PC-3 (cell line): ENCODE measurements at regions not wholly inside any gene's neighbourhood (a gene's known extent, or its start where the extent isn't known, plus 50 kb on each side); places are given as distances from the start of the nearest gene placed in this dataset.

Experiments used
- ATAC-seq: fragments of 200-7000 bp; cut with Tn5 transposase; 2 replicates; pipeline ENCODE4 v1.9.1; 2020; ENCODE audit warnings: mild to moderate bottlenecking, moderate library complexity
- BruUV-seq: library from RNA; stranded (reverse); fragments of 400-500 nt; replicated peaks from 2 replicates; lab custom pipeline; 2021; lab: Mats Ljungman, UMichigan
- CTCF ChIA-PET: fragments of 300-600 bp; sonication (Branson Sonifier 250); formaldehyde crosslinking; loops from one replicate; lab custom pipeline; 2022; ENCODE audit warnings: antibody characterized with exemption; lab: Charles Lee
- POLR2A ChIA-PET: fragments of 300-600 bp; sonication (Branson Sonifier 250); formaldehyde crosslinking; loops from one replicate; lab custom pipeline; 2022; ENCODE audit warnings: antibody characterized with exemption; ENCODE audit not compliant: unreplicated experiment; lab: Charles Lee
- DNase-seq: peaks from one replicate; pipeline ENCODE4 v3.0.0-alpha.2; 2015
- H2AFZ ChIP-seq: fragments of 300-600 bp; sonication (generic); 2 replicates; pipeline ENCODE4 v1.6.0; 2016; ENCODE audit warnings: antibody characterized with exemption, low read length
- H3F3A ChIP-seq: fragments of 300-600 bp; sonication (generic); one replicate; pipeline ENCODE4 v1.6.0; 2017; ENCODE audit warnings: antibody characterized with exemption, low read length, control low read depth, mild to moderate bottlenecking; ENCODE audit not compliant: unreplicated experiment
- H3K27ac ChIP-seq: fragments of 300-600 bp; sonication (generic); 2 replicates; pipeline ENCODE4 v1.5.1; 2016; ENCODE audit warnings: mild to moderate bottlenecking, low read length
- H3K27me3 ChIP-seq: fragments of 300-600 bp; sonication (generic); 2 replicates; pipeline ENCODE4 v1.6.1; 2016; ENCODE audit warnings: low read length, mixed read lengths
- H3K36me3 ChIP-seq: fragments of 300-600 bp; sonication (generic); 2 replicates; pipeline ENCODE4 v1.6.1; 2016; ENCODE audit warnings: low read depth, mixed run types, low read length, mixed read lengths
- H3K4me1 ChIP-seq: fragments of 300-600 bp; sonication (generic); 2 replicates; pipeline ENCODE4 v1.5.1; 2016; ENCODE audit warnings: low read length; ENCODE audit not compliant: insufficient read depth
- H3K4me2 ChIP-seq: fragments of 300-600 bp; sonication (generic); 2 replicates; pipeline ENCODE4 v1.6.0; 2016; ENCODE audit warnings: low read length
- H3K4me3 ChIP-seq: fragments of 300-600 bp; sonication (generic); 2 replicates; pipeline ENCODE4 v1.5.1; 2016; ENCODE audit warnings: mild to moderate bottlenecking, low read length, mixed read lengths
- H3K79me2 ChIP-seq: fragments of 300-600 bp; sonication (generic); 2 replicates; pipeline ENCODE4 v1.6.1; 2017; ENCODE audit warnings: low read length, mixed read lengths
- H3K9ac ChIP-seq: fragments of 300-600 bp; sonication (generic); 2 replicates; pipeline ENCODE4 v1.6.0; 2016; ENCODE audit warnings: mild to moderate bottlenecking, low read length
- H3K9me2 ChIP-seq: fragments of 300-600 bp; sonication (generic); replicated peaks from 2 replicates; pipeline ENCODE4 v1.6.1; 2016; ENCODE audit warnings: mixed run types, low read length, mixed read lengths
- H3K9me3 ChIP-seq: fragments of 300-600 bp; sonication (generic); 2 replicates; pipeline ENCODE4 v1.6.1; 2016; ENCODE audit warnings: low read length, mixed read lengths
- H4K20me1 ChIP-seq: fragments of 300-600 bp; sonication (generic); 2 replicates; pipeline ENCODE4 v1.6.1; 2016; ENCODE audit warnings: low read length, mixed read lengths
- EZH2 ChIP-seq: fragments of 300-600 bp; sonication (generic); IDR thresholded peaks from one replicate; pipeline ENCODE4 v1.6.1; 2017; ENCODE audit warnings: antibody characterized with exemption, mild to moderate bottlenecking, low read length; ENCODE audit not compliant: unreplicated experiment
- EZH2phosphoT487 ChIP-seq: fragments of 300-600 bp; sonication (generic); IDR thresholded peaks from 2 replicates; pipeline ENCODE4 v1.6.1; 2018; ENCODE audit warnings: mild to moderate bottlenecking, antibody characterized with exemption, low read length, borderline replicate concordance
- intact Hi-C: fragments of 100-400 bp; cut with micrococcal nuclease; formaldehyde crosslinking; loops from 2 replicates; pipeline ENCODE4 v1.9.0; 2023
- TF ChIP-seq, protein P1 (sequence below): fragments of 300-600 bp; sonication (generic); conservative IDR thresholded peaks from 2 replicates; pipeline ENCODE4 v1.5.1; 2017; ENCODE audit warnings: antibody characterized with exemption, low read depth, mild to moderate bottlenecking, low read length

DNA sequence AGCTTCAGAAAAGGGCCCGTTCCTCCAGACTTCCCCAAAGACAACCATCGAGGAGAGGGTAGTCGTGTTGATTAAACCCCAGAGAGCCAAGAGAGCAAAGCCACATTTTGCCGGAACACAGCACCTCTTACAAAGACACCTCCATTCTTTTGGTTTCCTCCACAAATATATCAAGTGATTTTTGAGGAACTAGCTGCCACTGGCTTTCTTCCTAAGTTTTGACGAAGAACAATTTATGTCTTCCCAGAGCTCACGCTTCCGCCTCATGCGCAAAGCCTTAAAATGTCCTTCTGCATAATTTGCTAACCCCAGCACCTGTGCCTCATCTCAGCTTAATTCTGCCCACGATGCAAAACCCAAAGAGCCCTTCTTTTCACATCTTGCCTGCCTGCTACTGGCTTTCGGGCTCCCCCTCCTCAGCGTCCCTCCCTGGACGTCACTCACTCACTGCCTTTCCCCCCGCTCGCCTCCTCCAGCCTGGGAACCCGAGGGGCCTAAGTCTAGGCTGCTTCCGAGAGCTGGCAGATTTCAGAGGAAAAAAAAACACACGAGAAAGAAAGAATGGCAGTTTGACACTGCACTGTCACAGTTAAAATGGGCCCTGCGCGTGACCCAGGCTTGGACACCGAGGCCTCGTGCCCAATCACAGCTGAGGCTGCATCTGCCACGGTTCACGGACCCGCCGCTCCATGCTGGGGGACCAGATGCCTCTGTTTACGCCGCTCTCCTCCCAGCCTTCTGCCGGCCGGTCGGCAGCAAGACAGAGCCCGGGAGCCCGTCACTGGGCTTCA, 77.6 kb upstream of the IFNAR2 start:
- BruUV-seq = no TSS peak
- intact Hi-C loops = no loop called here
- H3K27ac ChIP-seq = no peak overlapping the region
- no peaks in the 10 kb centered on the region for H3K9me3 ChIP-seq
- peaks cover 69% of the 10 kb centered on the region for H3K27me3 ChIP-seq
- H4K20me1 ChIP-seq = no peaks in the 10 kb centered on the region
- ATAC-seq (no peak), DNase-seq (no peak)
- H2AFZ ChIP-seq = no peak overlapping the region
- H3F3A ChIP-seq = no peaks in the 10 kb centered on the region
- no peak for TF ChIP-seq EZH2phosphoT487
- no peak for TF ChIP-seq EZH2
- TF ChIP-seq, protein P1, sequence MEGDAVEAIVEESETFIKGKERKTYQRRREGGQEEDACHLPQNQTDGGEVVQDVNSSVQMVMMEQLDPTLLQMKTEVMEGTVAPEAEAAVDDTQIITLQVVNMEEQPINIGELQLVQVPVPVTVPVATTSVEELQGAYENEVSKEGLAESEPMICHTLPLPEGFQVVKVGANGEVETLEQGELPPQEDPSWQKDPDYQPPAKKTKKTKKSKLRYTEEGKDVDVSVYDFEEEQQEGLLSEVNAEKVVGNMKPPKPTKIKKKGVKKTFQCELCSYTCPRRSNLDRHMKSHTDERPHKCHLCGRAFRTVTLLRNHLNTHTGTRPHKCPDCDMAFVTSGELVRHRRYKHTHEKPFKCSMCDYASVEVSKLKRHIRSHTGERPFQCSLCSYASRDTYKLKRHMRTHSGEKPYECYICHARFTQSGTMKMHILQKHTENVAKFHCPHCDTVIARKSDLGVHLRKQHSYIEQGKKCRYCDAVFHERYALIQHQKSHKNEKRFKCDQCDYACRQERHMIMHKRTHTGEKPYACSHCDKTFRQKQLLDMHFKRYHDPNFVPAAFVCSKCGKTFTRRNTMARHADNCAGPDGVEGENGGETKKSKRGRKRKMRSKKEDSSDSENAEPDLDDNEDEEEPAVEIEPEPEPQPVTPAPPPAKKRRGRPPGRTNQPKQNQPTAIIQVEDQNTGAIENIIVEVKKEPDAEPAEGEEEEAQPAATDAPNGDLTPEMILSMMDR = no peak
- H3K4me1 ChIP-seq = peaks cover 3% of the 10 kb centered on the region; the same call in 1 of the 2 replicates
- H3K9ac ChIP-seq = no peak overlapping the region
- H3K36me3 ChIP-seq = no peaks in the 10 kb centered on the region
- H3K79me2 ChIP-seq = no peaks in the 10 kb centered on the region
- POLR2A ChIA-PET = no interaction called here
- no peak overlapping the region for H3K4me2 ChIP-seq
- H3K9me2 ChIP-seq = no peaks in the 10 kb centered on the region
- no peak overlapping the region for H3K4me3 ChIP-seq
- CTCF ChIA-PET = interaction anchor here (0.6 kb wide), 1 partner anchor 957 kb away, joined by 3 read pairs; no protein-coding TSS in a partner anchor

DNA sequence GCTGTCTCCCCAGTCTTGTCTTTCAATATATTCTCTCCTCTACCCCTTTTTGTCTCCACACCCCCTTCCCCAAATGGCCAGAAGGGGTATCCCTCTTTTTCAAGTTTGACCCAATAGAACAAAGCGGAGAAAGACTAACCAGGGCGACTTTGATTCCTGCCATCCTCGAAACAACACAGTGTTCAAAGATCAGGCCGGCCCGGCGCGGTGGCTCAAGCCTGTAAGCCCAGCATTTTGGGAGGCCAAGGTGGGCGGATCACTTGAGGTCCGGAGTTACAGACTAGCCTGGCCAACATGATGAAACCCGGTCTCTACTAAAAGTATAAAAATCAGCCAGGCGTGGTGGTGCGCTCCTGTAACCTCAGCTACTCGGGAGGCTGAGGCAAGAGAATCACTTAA, 77.0 kb upstream of the IFNAR2 start:
- ATAC-seq = no peak

More for the DNA sequence above, 77.0 kb upstream of the IFNAR2 start:
- H2AFZ ChIP-seq = no peak overlapping the region
- no peak overlapping the region for H3K27ac ChIP-seq
- no peak overlapping the region for H3K9ac ChIP-seq
- TF ChIP-seq EZH2 = no peak
- TF ChIP-seq EZH2phosphoT487 = no peak
- TF ChIP-seq, protein P1 = no peak
- no TSS peak for BruUV-seq
- no peak overlapping the region for H3K4me2 ChIP-seq
- no peaks in the 10 kb centered on the region for H4K20me1 ChIP-seq
- no peaks in the 10 kb centered on the region for H3K9me3 ChIP-seq
- POLR2A ChIA-PET = no interaction called here
- no peak for DNase-seq
- H3K27me3 ChIP-seq = peaks cover 63% of the 10 kb centered on the region
- H3K4me1 ChIP-seq = peaks cover 3% of the 10 kb centered on the region; the same call in 1 of the 2 replicates
- no peaks in the 10 kb centered on the region for H3K36me3 ChIP-seq
- no peak overlapping the region for H3K4me3 ChIP-seq
- CTCF ChIA-PET = no interaction called here
- H3K9me2 ChIP-seq = no peaks in the 10 kb centered on the region
- no peaks in the 10 kb centered on the region for H3K79me2 ChIP-seq
- no peaks in the 10 kb centered on the region for H3F3A ChIP-seq
- intact Hi-C loops = no loop called here
